ENCODE measurements at regions not wholly inside any gene's neighbourhood (a gene's known extent, or its start where the extent isn't known, plus 50 kb on each side); places are given as distances from the start of the nearest gene placed in this dataset.

DNA sequence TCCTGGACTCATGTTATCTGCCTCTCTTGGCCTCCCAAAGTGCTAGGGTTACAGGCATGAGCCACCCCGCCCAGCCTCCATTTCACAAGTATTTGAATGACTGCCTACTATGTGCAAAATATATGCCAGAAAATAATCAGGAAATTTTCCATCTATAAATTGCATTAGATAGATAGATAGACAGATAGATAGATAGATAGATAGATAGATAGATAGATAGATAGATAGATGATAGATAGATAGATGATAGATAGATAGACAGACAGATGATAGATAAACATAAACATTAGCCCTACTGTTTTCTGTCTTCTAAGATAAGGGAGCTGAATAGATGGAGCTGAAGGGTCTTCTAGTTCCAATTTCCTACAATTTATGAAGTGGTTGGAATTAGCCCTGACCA, 87.4 kb upstream of the TRIM2 start:
- TF ChIP-seq, protein P1, sequence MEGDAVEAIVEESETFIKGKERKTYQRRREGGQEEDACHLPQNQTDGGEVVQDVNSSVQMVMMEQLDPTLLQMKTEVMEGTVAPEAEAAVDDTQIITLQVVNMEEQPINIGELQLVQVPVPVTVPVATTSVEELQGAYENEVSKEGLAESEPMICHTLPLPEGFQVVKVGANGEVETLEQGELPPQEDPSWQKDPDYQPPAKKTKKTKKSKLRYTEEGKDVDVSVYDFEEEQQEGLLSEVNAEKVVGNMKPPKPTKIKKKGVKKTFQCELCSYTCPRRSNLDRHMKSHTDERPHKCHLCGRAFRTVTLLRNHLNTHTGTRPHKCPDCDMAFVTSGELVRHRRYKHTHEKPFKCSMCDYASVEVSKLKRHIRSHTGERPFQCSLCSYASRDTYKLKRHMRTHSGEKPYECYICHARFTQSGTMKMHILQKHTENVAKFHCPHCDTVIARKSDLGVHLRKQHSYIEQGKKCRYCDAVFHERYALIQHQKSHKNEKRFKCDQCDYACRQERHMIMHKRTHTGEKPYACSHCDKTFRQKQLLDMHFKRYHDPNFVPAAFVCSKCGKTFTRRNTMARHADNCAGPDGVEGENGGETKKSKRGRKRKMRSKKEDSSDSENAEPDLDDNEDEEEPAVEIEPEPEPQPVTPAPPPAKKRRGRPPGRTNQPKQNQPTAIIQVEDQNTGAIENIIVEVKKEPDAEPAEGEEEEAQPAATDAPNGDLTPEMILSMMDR (IDR thresholded peaks at IDR 0.05; ENCODE audit: low read depth, low read length, missing input control) = no peak
- TF ChIP-seq, protein P2, sequence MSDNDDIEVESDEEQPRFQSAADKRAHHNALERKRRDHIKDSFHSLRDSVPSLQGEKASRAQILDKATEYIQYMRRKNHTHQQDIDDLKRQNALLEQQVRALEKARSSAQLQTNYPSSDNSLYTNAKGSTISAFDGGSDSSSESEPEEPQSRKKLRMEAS (IDR thresholded peaks at IDR 0.05) = no peak
- no peak for TF ChIP-seq EGR1 (IDR thresholded peaks at IDR 0.05; ENCODE audit: low read depth in 2 of 2)
- TF ChIP-seq HNF4G (IDR thresholded peaks at IDR 0.05) = no peak
- TF ChIP-seq JUND (IDR thresholded peaks at IDR 0.05) = no peak
- no peak for TF ChIP-seq GABPA (IDR thresholded peaks at IDR 0.05 in 1 of 2, conservative IDR thresholded peaks at IDR 0.05 in 1 of 2)
- no peak for TF ChIP-seq SP1 (IDR thresholded peaks at IDR 0.05)
- TF ChIP-seq TAF1 (conservative IDR thresholded peaks at IDR 0.05) = no peak
- no peak for TF ChIP-seq YY1 (IDR thresholded peaks at IDR 0.05)
- no peak for TF ChIP-seq RAD21 (IDR thresholded peaks at IDR 0.05)
- no peak for TF ChIP-seq REST (IDR thresholded peaks at IDR 0.05)
- TF ChIP-seq, protein P3, sequence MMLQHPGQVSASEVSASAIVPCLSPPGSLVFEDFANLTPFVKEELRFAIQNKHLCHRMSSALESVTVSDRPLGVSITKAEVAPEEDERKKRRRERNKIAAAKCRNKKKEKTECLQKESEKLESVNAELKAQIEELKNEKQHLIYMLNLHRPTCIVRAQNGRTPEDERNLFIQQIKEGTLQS (IDR thresholded peaks at IDR 0.05) = no peak
- TF ChIP-seq RXRA (IDR thresholded peaks at IDR 0.05) = no peak
- TF ChIP-seq ZBTB33 (IDR thresholded peaks at IDR 0.05) = no peak
